ENCODE measurements at regions not wholly inside any gene's neighbourhood (a gene's known extent, or its start where the extent isn't known, plus 50 kb on each side); places are given as distances from the start of the nearest gene placed in this dataset.

GRCh38 chr7:25779002-25779546, 372.9 kb upstream of the NFE2L3 start:
- no peak for DNase-seq (ENCODE audit: low read depth)
- no peak overlapping the region for H3K4me3 ChIP-seq (replicated peaks; ENCODE audit: low read depth, low read length)
- no peak for TF ChIP-seq CTCF (IDR thresholded peaks at IDR 0.05; ENCODE audit: low read length, missing control alignments)

- no peak for TF ChIP-seq CTCF (IDR thresholded peaks at IDR 0.05; ENCODE audit: low read length, missing control alignments)
- no peak overlapping the region for H3K4me3 ChIP-seq (replicated peaks; ENCODE audit: low read depth, low read length)
- no peak for DNase-seq (ENCODE audit: low read depth)
These were observed 371.1 kb upstream of the NFE2L3 start for GRCh38 chr7:25780904-25781303.

GRCh38 chr7:25781704-25782103, 370.3 kb upstream of the NFE2L3 start:
- DNase-seq (ENCODE audit: low read depth): no peak
- H3K4me3 ChIP-seq (replicated peaks; ENCODE audit: low read depth, low read length): no peak overlapping the region
- no peak for TF ChIP-seq CTCF (IDR thresholded peaks at IDR 0.05; ENCODE audit: low read length, missing control alignments)

- H3K4me3 ChIP-seq (replicated peaks; ENCODE audit: low read depth, low read length): no peak overlapping the region
- DNase-seq (ENCODE audit: low read depth): no peak
- TF ChIP-seq CTCF (IDR thresholded peaks at IDR 0.05; ENCODE audit: low read length, missing control alignments): no peak
These were observed 365.1 kb upstream of the NFE2L3 start for GRCh38 chr7:25786936-25787335.

- DNase-seq (ENCODE audit: low read depth): no peak
- no peak overlapping the region for H3K4me3 ChIP-seq (replicated peaks; ENCODE audit: low read depth, low read length)
- TF ChIP-seq CTCF (IDR thresholded peaks at IDR 0.05; ENCODE audit: low read length, missing control alignments): no peak
These were observed 364.7 kb upstream of the NFE2L3 start for GRCh38 chr7:25787336-25787735.

- DNase-seq (ENCODE audit: low read depth): no peak
- H3K4me3 ChIP-seq (replicated peaks; ENCODE audit: low read depth, low read length): no peak overlapping the region
- TF ChIP-seq CTCF (IDR thresholded peaks at IDR 0.05; ENCODE audit: low read length, missing control alignments): no peak
These were observed 363.6 kb upstream of the NFE2L3 start for GRCh38 chr7:25788371-25788770.

GRCh38 chr7:25788961-25789620, 362.9 kb upstream of the NFE2L3 start:
- no peak overlapping the region for H3K4me3 ChIP-seq (replicated peaks; ENCODE audit: low read depth, low read length)
- no peak for TF ChIP-seq CTCF (IDR thresholded peaks at IDR 0.05; ENCODE audit: low read length, missing control alignments)
- DNase-seq (ENCODE audit: low read depth): no peak
